ENCODE measurements at regions not wholly inside any gene's neighbourhood (a gene's known extent, or its start where the extent isn't known, plus 50 kb on each side); places are given as distances from the start of the nearest gene placed in this dataset.

DNA sequence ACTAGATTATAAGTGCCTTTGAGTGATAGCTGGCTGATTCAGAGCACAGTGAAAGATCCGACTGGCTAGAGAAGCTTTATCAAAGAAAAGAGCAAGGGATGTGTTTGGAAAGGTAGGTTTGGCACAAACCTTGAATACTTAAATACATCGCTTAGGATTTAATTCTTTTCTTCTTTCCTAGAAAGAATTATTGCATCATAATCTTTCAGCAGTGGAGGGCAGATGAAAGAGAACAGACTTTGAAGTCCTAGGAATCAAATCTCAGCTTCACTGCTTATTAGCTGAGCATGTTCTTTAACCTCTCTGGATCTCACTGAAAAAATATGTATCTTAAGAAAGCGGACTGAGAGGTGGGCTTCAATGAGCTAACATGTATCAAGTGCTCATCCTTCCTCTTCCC is 122.8 kb downstream of the ZNF365 start:
- TF ChIP-seq, protein P1, sequence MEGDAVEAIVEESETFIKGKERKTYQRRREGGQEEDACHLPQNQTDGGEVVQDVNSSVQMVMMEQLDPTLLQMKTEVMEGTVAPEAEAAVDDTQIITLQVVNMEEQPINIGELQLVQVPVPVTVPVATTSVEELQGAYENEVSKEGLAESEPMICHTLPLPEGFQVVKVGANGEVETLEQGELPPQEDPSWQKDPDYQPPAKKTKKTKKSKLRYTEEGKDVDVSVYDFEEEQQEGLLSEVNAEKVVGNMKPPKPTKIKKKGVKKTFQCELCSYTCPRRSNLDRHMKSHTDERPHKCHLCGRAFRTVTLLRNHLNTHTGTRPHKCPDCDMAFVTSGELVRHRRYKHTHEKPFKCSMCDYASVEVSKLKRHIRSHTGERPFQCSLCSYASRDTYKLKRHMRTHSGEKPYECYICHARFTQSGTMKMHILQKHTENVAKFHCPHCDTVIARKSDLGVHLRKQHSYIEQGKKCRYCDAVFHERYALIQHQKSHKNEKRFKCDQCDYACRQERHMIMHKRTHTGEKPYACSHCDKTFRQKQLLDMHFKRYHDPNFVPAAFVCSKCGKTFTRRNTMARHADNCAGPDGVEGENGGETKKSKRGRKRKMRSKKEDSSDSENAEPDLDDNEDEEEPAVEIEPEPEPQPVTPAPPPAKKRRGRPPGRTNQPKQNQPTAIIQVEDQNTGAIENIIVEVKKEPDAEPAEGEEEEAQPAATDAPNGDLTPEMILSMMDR (IDR thresholded peaks at IDR 0.05): no peak
- TF ChIP-seq POLR2A (IDR thresholded peaks at IDR 0.05): no peak

Data from testis (tissue), 2 donors.